ENCODE measurements at regions not wholly inside any gene's neighbourhood (a gene's known extent, or its start where the extent isn't known, plus 50 kb on each side); places are given as distances from the start of the nearest gene placed in this dataset.

GRCh38 chr16:80915079-80915450 is 91.6 kb downstream of the CMC2 start:
- no peaks in the 10 kb centered on the region for H3K36me3 Mint-ChIP-seq (ENCODE audit: low read depth)
- no peaks in the 10 kb centered on the region for H3K4me1 Mint-ChIP-seq (ENCODE audit: low read depth)
- TF ChIP-seq CTCF (IDR thresholded peaks at IDR 0.05) = no peak
- Histone ChIP-seq H3K4me1 (ENCODE audit: insufficient read depth, low read length) (no peaks in the 10 kb centered on the region), H3K4me3 (ENCODE audit: low read length) (no peak overlapping the region), H3K36me3 (ENCODE audit: insufficient read depth, low read length) (no peaks in the 10 kb centered on the region), H3K9me3 (ENCODE audit: control insufficient read depth in 1 of 2, insufficient read depth in 1 of 2, low read length in 2 of 2) (no peaks in the 10 kb centered on the region), H3K27me3 (ENCODE audit: control insufficient read depth in 1 of 2, insufficient read depth in 2 of 2, low read length in 2 of 2) (peaks cover 0 to 3% of the 10 kb centered on the region in 2 experiments), H3K27ac (ENCODE audit: low read depth in 1 of 2, low read length in 2 of 2) (no peak overlapping the region)
- no peak overlapping the region for H3K27ac Mint-ChIP-seq
- H3K9me3 Mint-ChIP-seq = no peaks in the 10 kb centered on the region
- ChIA-PET POLR2A (no interaction called here), CTCF (no interaction called here)
- ATAC-seq (ENCODE audit: poor library complexity) (no peak), DNase-seq (no peak)
- intact Hi-C loops (cut with DNase I, micrococcal nuclease) = no loop called here
- H3K27me3 Mint-ChIP-seq = peaks cover 12% of the 10 kb centered on the region
- H3K4me3 Mint-ChIP-seq = no peak overlapping the region

GRCh38 chr16:80914379-80915078 is 92.2 kb downstream of the CMC2 start:
- POLR2A ChIA-PET = no interaction called here
- CTCF ChIA-PET = no interaction called here
- no peaks in the 10 kb centered on the region for H3K4me1 ChIP-seq (ENCODE audit: insufficient read depth, low read length)

GRCh38 chr16:80913397-80913796 is 93.3 kb downstream of the CMC2 start:
- DNase-seq (no peak), ATAC-seq (ENCODE audit: poor library complexity) (no peak)
- Mint-ChIP-seq H3K27me3 (peaks cover 12% of the 10 kb centered on the region), H3K4me1 (ENCODE audit: low read depth) (no peaks in the 10 kb centered on the region), H3K27ac (no peak overlapping the region), H3K36me3 (ENCODE audit: low read depth) (no peaks in the 10 kb centered on the region), H3K4me3 (no peak overlapping the region), H3K9me3 (no peaks in the 10 kb centered on the region)
- Histone ChIP-seq H3K4me1 (ENCODE audit: insufficient read depth, low read length) (no peaks in the 10 kb centered on the region), H3K27me3 (ENCODE audit: control insufficient read depth in 1 of 2, insufficient read depth in 2 of 2, low read length in 2 of 2) (peaks cover 0 to 3% of the 10 kb centered on the region in 2 experiments), H3K4me3 (ENCODE audit: low read length) (no peak overlapping the region), H3K27ac (ENCODE audit: low read depth in 1 of 2, low read length in 2 of 2) (no peak overlapping the region), H3K36me3 (ENCODE audit: insufficient read depth, low read length) (no peaks in the 10 kb centered on the region), H3K9me3 (ENCODE audit: control insufficient read depth in 1 of 2, insufficient read depth in 1 of 2, low read length in 2 of 2) (no peaks in the 10 kb centered on the region)
- POLR2A ChIA-PET = no interaction called here
- intact Hi-C loops (cut with DNase I, micrococcal nuclease) = no loop called here
- CTCF ChIA-PET = no interaction called here
- no peak for TF ChIP-seq CTCF (IDR thresholded peaks at IDR 0.05)

More at GRCh38 chr16:80914379-80915078, 92.2 kb downstream of the CMC2 start:
- no peaks in the 10 kb centered on the region for H3K9me3 Mint-ChIP-seq
- no peak overlapping the region for H3K4me3 Mint-ChIP-seq
- H3K4me1 Mint-ChIP-seq (ENCODE audit: low read depth) = no peaks in the 10 kb centered on the region
- H3K36me3 Mint-ChIP-seq (ENCODE audit: low read depth) = no peaks in the 10 kb centered on the region
- Histone ChIP-seq H3K4me3 (ENCODE audit: low read length) (no peak overlapping the region), H3K9me3 (ENCODE audit: control insufficient read depth in 1 of 2, insufficient read depth in 1 of 2, low read length in 2 of 2) (no peaks in the 10 kb centered on the region), H3K36me3 (ENCODE audit: insufficient read depth, low read length) (no peaks in the 10 kb centered on the region), H3K27ac (ENCODE audit: low read depth in 1 of 2, low read length in 2 of 2) (no peak overlapping the region), H3K27me3 (ENCODE audit: control insufficient read depth in 1 of 2, insufficient read depth in 2 of 2, low read length in 2 of 2) (peaks cover 0 to 3% of the 10 kb centered on the region in 2 experiments)
- intact Hi-C loops (cut with DNase I, micrococcal nuclease) = no loop called here
- ATAC-seq (ENCODE audit: poor library complexity) = no peak
- no peak for TF ChIP-seq CTCF (IDR thresholded peaks at IDR 0.05)
- H3K27ac Mint-ChIP-seq = no peak overlapping the region
- no peak for DNase-seq
- H3K27me3 Mint-ChIP-seq = peaks cover 12% of the 10 kb centered on the region

Data from CD4-positive, alpha-beta T cell (primary cell).